M059J (cell line): ENCODE measurements at regions not wholly inside any gene's neighbourhood (a gene's known extent, or its start where the extent isn't known, plus 50 kb on each side); places are given as distances from the start of the nearest gene placed in this dataset.
"Not testable (repeated sequence)": the region's sequence is repeated elsewhere in the genome, so short reads cannot be mapped to it uniquely, and the experiment has no call there.

Experiments used
- DNase-seq: peaks from one replicate; pipeline ENCODE4 v3.0.0-alpha.2; 2012; ENCODE audit warnings: low read depth

DNA sequence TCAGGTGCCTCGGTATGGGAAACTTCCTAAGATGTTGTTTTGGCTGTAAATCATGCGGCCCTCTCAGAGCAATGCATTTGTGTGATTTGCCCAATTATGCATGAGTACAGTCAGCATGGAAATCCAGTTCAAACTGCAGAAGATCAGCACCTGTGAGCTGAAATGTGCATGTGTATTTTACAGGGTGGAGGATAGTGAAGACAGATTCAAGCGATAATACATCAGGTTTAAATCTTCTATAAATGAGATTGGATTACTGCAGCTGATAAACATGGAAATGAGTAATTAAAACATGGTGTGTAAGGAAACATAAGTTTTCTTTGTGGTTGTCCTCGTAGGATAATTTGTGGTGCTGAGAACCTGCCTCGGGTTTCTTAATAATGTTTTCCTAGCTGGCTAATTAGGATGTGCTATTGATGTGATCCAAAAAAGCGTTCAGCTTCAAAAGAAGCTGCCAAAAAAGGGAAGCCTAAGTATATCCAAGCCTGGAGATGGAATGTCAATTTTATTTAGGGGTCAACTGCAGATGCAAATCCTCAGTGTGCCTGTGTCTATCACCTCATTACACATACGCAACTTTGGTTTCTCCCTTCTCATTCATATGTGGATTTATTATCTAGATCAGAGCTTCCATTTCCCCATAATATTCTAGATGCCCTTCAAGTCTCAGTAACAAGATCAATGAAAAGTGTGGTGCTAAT lies 117.1 kb upstream of the CCDC28A start:
- DNase-seq: no peak

DNA sequence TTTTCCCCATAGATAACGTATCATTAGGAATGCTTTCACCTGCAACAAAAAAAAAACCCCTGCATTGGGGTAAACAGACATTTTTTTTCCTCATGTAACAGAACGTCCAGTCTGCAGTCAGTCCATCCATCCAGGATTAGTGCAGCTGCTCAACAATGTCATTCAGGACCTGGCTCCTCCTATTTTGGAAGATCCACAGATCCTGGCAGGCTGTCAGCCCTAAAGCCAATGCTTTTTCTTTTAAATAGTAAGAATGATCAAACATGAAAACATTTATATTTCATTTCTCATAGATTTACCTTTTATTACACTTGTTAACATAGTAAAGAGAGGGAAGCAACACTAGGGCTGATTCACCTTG lies 116.5 kb upstream of the CCDC28A start:
- no peak for DNase-seq

DNA sequence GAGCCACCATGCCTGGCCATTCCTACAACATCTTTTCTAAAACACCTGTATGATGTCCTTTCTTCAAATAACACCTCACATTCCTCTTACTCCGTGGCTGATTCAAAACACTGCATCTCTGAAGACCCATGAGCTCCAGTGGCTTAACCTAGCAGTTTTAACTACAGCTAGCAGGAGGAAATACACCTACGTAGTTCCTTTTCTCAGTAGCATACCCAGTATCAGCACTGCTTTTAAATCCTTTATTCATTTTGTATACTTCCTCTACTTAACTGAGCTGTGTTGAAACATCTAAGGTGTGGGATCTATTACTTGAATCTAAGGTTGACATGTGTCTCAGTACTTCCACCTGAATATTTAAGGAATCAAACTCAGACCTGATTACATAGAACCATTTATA lies 113.6 kb upstream of the CCDC28A start:
- DNase-seq: no peak

DNA sequence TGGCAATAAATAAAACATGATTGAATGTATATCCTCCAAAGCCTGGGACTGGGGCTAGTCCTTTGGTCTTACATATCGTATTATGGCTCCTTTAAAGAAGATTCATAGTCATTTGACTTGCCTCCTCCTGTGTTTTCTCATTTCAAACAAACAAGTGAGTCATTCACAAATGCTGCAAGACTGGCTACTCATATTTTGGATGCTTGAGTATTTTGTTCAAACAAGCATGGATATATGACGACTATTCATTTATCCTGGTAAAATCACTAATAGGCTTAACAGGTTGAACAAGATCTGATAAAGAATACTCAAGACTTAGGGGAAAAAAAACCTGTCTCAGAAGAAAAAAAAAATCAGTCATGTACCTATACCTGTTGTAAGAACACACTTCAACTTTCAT lies 111.1 kb upstream of the CCDC28A start:
- peak; percentile 39 for DNase-seq

DNA sequence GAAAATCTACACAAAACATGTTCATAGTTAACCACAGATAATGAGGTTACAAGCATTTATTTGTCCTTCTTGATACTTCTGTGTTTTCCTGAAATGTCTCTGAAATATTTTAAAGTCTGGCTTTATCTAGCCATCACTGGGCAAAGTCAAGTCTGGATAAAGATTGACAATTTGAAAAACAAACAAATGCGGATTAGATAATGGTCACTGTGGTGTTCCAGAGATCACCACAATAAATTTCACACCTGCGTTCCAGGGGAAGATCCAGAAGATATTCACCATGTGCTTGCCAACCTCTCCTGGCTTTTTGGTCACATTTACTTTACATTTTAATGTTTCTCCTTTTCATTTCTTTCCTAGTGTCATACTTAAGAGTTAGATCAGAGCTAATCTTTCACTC lies 109.7 kb upstream of the CCDC28A start:
- DNase-seq: no peak

DNA sequence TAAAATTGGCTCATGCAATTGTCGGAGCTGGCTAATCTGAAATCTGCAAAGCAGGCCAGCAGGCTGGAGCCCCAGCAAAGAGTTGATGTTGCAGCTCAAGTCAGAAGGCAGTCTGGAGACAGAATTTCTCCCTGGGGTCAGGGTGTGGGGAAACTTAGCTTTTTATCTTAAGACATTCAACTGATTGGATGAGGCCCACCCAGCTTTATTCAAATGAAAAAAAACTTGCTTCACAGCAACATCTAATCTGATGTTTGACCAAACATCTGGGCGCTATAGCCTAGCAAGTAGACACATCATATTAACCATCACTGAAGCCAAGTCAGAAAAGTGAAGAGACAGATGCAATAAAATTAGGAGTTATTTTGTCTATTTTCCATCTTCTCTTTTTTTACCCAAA lies 108.8 kb upstream of the CCDC28A start:
- no peak for DNase-seq

DNA sequence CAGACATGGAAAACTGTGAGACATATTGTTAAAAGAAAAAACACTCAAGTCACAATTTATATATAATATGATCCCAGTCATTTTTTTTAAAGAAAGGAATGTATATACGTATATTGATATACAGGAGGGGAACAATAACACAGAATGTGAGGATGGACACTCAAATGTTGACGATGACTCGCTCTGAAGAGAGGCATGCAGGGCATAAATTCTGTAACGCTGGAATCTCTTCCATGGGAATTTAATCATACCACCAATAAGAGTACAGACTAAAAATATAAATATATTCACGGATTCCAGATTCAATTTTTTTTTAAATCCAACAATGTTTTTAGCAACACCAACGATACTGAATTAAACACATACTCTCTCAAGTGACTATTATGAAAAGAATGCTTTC lies 106.9 kb upstream of the CCDC28A start:
- no peak for DNase-seq

DNA sequence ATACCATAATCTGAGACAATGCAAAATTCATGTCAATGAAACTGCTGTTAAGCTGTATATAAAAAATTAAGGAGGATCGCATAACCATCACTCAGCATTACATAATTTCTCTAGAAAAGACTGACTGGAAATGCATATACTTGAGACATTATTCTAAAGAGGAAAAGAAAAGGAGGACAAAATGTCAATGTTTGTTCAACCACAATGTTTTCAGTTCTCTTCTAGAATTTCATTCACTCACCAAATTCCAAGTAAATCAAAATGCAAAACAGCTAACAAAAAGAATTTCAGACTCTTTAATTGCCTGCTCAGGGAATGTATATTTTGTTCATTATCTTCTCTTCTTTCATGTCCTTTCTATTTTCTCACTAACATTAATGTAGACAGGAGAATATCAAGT lies 106.2 kb upstream of the CCDC28A start:
- no peak for DNase-seq

- no peak for DNase-seq
Measured at GRCh38 chr6:138671351-138671750, 102.2 kb upstream of the CCDC28A start.

DNA sequence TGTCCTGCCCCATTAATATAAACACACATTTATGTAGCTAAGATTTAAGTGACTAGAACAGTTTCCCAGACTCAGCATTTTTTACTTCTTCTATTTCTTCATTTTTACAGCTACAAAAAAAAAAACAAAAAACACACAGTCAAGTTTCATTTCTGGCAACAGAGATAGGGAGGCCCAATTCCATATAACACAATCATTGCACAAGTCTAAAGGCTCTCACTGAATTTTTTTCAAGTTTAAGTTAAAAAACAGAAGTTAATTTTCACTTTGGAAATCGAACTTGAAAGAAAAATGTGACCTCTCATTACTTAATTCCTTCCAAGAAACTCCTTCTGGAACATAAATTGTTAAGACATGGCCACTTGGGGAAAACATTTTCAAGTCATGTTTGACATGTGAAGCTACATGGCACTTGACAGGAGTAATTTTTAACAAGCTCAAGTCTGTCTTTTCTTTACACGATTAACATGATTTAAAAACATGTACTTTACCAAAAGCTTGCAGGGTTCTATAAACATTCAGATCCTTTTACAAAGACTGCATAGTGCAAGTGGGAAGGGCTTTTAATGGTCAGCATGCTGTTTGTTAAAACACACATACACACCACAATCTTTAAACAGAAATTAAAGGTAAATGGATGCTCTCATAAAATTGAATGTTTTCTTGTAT lies 100.1 kb upstream of the CCDC28A start:
- no peak for DNase-seq

DNA sequence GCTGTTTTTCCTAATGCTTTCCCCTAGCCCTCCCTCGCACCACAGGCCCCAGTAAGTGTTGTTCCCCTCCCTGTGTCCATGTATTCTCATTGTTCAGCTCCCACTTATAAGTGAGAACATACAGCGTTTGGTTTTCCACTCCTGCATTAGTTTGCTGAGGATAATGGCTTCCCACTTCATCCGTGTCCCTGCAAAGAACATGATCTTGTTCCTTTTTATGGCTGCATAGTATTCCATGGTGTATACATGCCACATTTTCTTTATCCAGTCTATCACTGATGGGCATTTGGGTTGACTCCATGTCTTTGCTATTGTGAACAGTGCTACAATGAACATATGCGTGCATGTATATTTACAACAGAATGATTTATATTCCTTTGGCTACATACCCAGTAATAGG lies 99.1 kb upstream of the CCDC28A start:
- DNase-seq: not testable (repeated sequence)

- no peak for DNase-seq
Measured at GRCh38 chr6:138677538-138677937, 96.0 kb upstream of the CCDC28A start.

- no peak for DNase-seq
Measured at GRCh38 chr6:138678168-138678567, 95.4 kb upstream of the CCDC28A start.

DNA sequence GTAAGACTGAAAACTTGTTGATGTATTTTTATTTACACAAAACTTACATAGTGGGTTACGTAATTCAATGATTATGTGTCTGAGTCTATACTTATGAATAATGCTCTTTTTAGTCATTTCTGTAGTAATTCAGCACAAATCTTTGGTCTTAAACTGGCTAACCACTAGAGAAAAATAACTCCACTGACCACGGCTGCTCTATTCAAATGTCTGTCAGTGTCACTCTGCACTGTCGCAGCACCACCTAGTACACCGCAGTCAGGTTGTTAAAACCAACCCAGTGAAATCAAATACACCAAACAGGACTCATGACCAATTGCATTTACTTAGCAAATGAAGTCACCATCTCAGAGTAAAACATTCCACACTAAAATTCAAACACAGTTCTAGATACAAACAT lies 93.5 kb upstream of the CCDC28A start:
- DNase-seq: no peak

GRCh38 chr6:138681627-138682026 lies 91.9 kb upstream of the CCDC28A start:
- no peak for DNase-seq

GRCh38 chr6:138682704-138683527 lies 90.7 kb upstream of the CCDC28A start:
- DNase-seq: peak; percentile 72

DNA sequence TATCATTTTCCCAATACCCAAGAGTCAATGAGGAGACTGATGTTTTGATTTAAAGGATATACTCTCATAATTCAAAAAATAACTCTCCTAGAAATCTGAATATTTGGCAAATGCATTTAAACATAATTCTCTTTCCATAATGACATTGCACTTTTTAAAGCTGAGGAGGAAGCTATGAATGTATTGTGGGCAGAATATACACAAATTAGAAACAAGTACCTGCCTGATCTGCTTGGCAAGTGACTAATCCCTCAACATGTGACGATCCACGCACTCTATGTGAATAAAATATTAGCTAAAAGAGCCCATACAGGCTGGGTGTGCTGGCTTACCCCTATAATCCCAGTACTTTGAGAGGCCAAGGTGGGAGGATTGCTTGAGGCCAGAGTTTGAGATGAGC lies 88.3 kb upstream of the CCDC28A start:
- DNase-seq: no peak

GRCh38 chr6:138685781-138686180 lies 87.8 kb upstream of the CCDC28A start:
- no peak for DNase-seq

- no peak for DNase-seq
Measured at GRCh38 chr6:138688580-138688979, 85.0 kb upstream of the CCDC28A start.

DNA sequence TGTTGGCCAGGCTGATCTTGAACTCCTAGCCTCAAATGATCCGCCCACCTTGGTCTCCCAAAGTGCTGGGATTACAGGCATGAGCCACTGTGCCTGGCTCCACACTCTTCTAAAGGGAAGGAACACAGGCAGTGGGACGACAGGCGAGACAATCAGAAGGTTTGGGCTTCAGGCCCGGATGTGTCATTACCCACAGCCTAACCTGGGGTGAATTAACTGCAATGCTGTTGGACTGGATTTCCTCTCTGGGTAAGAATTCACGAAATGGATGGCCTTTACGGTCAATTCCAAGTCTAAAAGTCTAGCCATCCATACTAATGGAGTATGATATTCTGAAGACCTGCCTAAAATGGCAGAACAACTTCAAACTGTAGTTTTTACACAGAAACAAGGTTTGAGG lies 83.7 kb upstream of the CCDC28A start:
- peak; percentile 75 for DNase-seq

- DNase-seq: no peak
Measured at GRCh38 chr6:138690975-138691594, 82.5 kb upstream of the CCDC28A start.

DNA sequence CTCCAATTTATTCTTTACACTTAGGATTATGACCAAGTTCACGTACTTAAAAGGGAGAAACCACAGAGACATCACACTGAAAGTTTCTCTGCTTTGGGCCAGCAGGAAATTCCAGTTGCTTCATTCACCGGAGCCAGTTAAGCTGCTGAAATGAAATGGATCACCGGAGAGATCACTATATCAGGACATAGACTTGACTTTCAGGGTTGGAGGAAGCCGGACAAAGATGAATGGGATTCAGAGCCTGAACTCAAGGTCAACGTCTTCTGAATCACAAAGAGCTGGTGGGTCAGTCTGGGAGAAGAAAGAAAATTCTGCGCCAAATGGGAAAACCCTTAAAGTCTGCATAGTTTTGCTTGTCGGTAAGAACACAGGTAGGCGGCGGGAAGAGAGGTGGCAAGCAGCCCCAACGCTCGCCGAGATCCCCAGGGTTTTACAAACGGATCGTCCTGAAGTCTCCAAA lies 81.9 kb upstream of the CCDC28A start:
- peak; percentile 77 for DNase-seq
